ENCODE measurements at regions not wholly inside any gene's neighbourhood (a gene's known extent, or its start where the extent isn't known, plus 50 kb on each side); places are given as distances from the start of the nearest gene placed in this dataset.

GRCh38 chr1:217136895-217137205, 413.6 kb upstream of the ESRRG start:
- Histone ChIP-seq H2BK20ac (ENCODE audit: low read depth, low read length) (no peak overlapping the region), H3K27me3 (ENCODE audit: control insufficient read depth, insufficient read depth, low read length) (peaks cover 49% of the 10 kb centered on the region), H3K9me3 (ENCODE audit: control insufficient read depth, insufficient read depth, low read length) (peaks cover 4% of the 10 kb centered on the region; the same call in 1 of the 2 replicates), H3K4me1 (ENCODE audit: control insufficient read depth, insufficient read depth, low read length) (no peaks in the 10 kb centered on the region; the same call in 1 of the 2 replicates), H2BK15ac (ENCODE audit: low read depth, low read length) (no peak overlapping the region), H2BK120ac (ENCODE audit: low read depth, low read length) (no peak overlapping the region), H3K4me3 (ENCODE audit: insufficient read depth, low read depth, low read length) (no peak overlapping the region), H3K9ac (ENCODE audit: low read depth, low read length) (no peak overlapping the region), H3K27ac (ENCODE audit: insufficient read depth, low read length) (no peak overlapping the region), H3K4me2 (ENCODE audit: low read depth, low read length) (no peak overlapping the region), H3K4ac (ENCODE audit: low read depth, low read length) (no peak overlapping the region), H2BK5ac (ENCODE audit: low read depth, low read length, poor library complexity, severe bottlenecking) (no peak overlapping the region), H4K8ac (ENCODE audit: low read depth in 2 of 2, low read length in 2 of 2) (no peak overlapping the region), H2AK9ac (replicated peaks; ENCODE audit: low read depth, low read length, poor library complexity) (no peak overlapping the region), H4K91ac (ENCODE audit: insufficient read depth, low read depth, low read length) (no peak overlapping the region), H3K18ac (ENCODE audit: low read depth, low read length) (no peak overlapping the region), H3K23ac (ENCODE audit: low read depth, low read length) (no peak overlapping the region), H2AFZ (replicated peaks; ENCODE audit: low read length, poor library complexity) (no peak overlapping the region), H4K20me1 (ENCODE audit: insufficient read depth, low read length) (no peaks in the 10 kb centered on the region), H3K14ac (replicated peaks; ENCODE audit: low read depth, low read length) (no peak overlapping the region), H4K5ac (ENCODE audit: low read depth, low read length) (no peak overlapping the region), H3K9me1 (ENCODE audit: insufficient read depth, low read length) (no peaks in the 10 kb centered on the region), H3K36me3 (ENCODE audit: control insufficient read depth, insufficient read depth, low read length) (no peaks in the 10 kb centered on the region), H3K79me1 (ENCODE audit: low read depth in 1 of 2, low read length in 2 of 2) (no peaks in the 10 kb centered on the region), H3K56ac (ENCODE audit: extremely low read depth, insufficient read depth, low read length) (no peak overlapping the region), H2AK5ac (ENCODE audit: low read depth, low read length) (no peak overlapping the region)
- dilution Hi-C loops (cut with HindIII; ENCODE audit: low sequenced_read_pairs, unreplicated experiment): no loop called here
- no TSS peak for BruUV-seq (replicated peaks)
- 60% methylated on average over 1 of the region's 11 CpGs; no CpG with 5 or more reads in 1 of the 2 experiments for WGBS, 2 experiments (ENCODE audit: extremely low coverage in 2 of 2, insufficient read length in 1 of 2)
- DNase-seq (no peak), ATAC-seq (ENCODE audit: low read depth) (no peak)
- POLR2A ChIA-PET (ENCODE audit: unreplicated experiment): interaction anchor here (0.6 kb wide), 1 partner anchor 233 kb away, joined by 5 read pairs; no protein-coding TSS in a partner anchor
- CTCF ChIA-PET: no interaction called here
- intact Hi-C loops (cut with micrococcal nuclease): loop anchor here (10.0 kb wide), 1 partner anchor 528 kb away; no protein-coding TSS in a partner anchor
- TF ChIP-seq MAZ (IDR thresholded peaks at IDR 0.05; ENCODE audit: borderline replicate concordance, low read depth, low read length): no peak
- no peak for TF ChIP-seq POLR2A (IDR thresholded peaks at IDR 0.05; ENCODE audit: low read depth, low read length)
- no peak for TF ChIP-seq BHLHE40 (IDR thresholded peaks at IDR 0.05; ENCODE audit: low read depth, low read length)
- TF ChIP-seq ELK1 (IDR thresholded peaks at IDR 0.05; ENCODE audit: borderline replicate concordance, low read depth, low read length): no peak
- no peak for TF ChIP-seq CEBPB (IDR thresholded peaks at IDR 0.05; ENCODE audit: low read depth, low read length)
- no peak for TF ChIP-seq FOS (IDR thresholded peaks at IDR 0.05; ENCODE audit: low read depth, low read length)
- no peak for TF ChIP-seq RAD21 (IDR thresholded peaks at IDR 0.05; ENCODE audit: low read length)
- no peak for TF ChIP-seq RCOR1 (IDR thresholded peaks at IDR 0.05; ENCODE audit: insufficient replicate concordance, low read length)
- no peak for TF ChIP-seq CTCF (conservative IDR thresholded peaks at IDR 0.05; ENCODE audit: low read depth, low read length)
- TF ChIP-seq MXI1 (IDR thresholded peaks at IDR 0.05; ENCODE audit: borderline replicate concordance, low read depth, low read length): no peak
- no peak for TF ChIP-seq CHD1 (IDR thresholded peaks at IDR 0.05; ENCODE audit: low read depth, low read length)
- no peak for TF ChIP-seq MAFK (IDR thresholded peaks at IDR 0.05; ENCODE audit: low read depth, low read length)
- no peak for TF ChIP-seq NFE2L2 (IDR thresholded peaks at IDR 0.05; ENCODE audit: low read depth, low read length)
- in situ Hi-C loops (cut with MboI; ENCODE audit: low sequenced_read_pairs): no loop called here

All from IMR-90 (cell line).